ENCODE measurements at regions not wholly inside any gene's neighbourhood (a gene's known extent, or its start where the extent isn't known, plus 50 kb on each side); places are given as distances from the start of the nearest gene placed in this dataset.
"Not testable (repeated sequence)": the region's sequence is repeated elsewhere in the genome, so short reads cannot be mapped to it uniquely, and the experiment has no call there.

- H3K36me3 ChIP-seq (replicated peaks in 1 of 2; ENCODE audit: control insufficient read depth in 2 of 2, insufficient read depth in 2 of 2, low read length in 2 of 2); H4K91ac ChIP-seq (ENCODE audit: low read depth, low read length, poor library complexity); H3K23ac ChIP-seq (ENCODE audit: low read depth, low read length, poor library complexity); H3K9ac ChIP-seq (ENCODE audit: low read depth, low read length, poor library complexity); H2AK5ac ChIP-seq (ENCODE audit: low read depth, low read length); H3K27ac ChIP-seq (replicated peaks; ENCODE audit: low read length); H3K27me3 ChIP-seq (ENCODE audit: control insufficient read depth in 3 of 3, insufficient read depth in 3 of 3, low read depth in 1 of 3, low read length in 3 of 3); H2BK5ac ChIP-seq (ENCODE audit: low read length); H3K18ac ChIP-seq (ENCODE audit: low read length); H3K4me2 ChIP-seq (ENCODE audit: insufficient read depth, low read length, poor library complexity, severe bottlenecking); H2BK12ac ChIP-seq (ENCODE audit: low read length); H3K4me3 ChIP-seq (ENCODE audit: low read length in 2 of 2); H3K4ac ChIP-seq (ENCODE audit: low read length); H2AFZ ChIP-seq (ENCODE audit: low read length); H3K14ac ChIP-seq (ENCODE audit: low read length); H3K79me1 ChIP-seq (ENCODE audit: low read depth, low read length); H2BK15ac ChIP-seq (ENCODE audit: low read length); H2BK120ac ChIP-seq (ENCODE audit: low read depth, low read length); H3K9me3 ChIP-seq (replicated peaks in 1 of 2; ENCODE audit: control insufficient read depth in 2 of 2, insufficient read depth in 1 of 2, low read depth in 1 of 2, low read length in 2 of 2); DNase-seq (ENCODE audit: low spot score); H4K8ac ChIP-seq (ENCODE audit: low read depth, low read length); H3K4me1 ChIP-seq (ENCODE audit: control insufficient read depth in 2 of 2, insufficient read depth in 1 of 2, low read depth in 1 of 2, low read length in 2 of 2): not testable (repeated sequence)
- WGBS, 2 donors (ENCODE audit: extremely low coverage in 2 of 2, insufficient read length in 2 of 2, insufficient replicate concordance in 1 of 2) = no CpG with 5 or more reads among the region's 3 CpGs
Measured at GRCh38 chr2:4115435-4115834, 412.1 kb downstream of the DCDC2C start.

GRCh38 chr2:4122726-4123125, 419.4 kb downstream of the DCDC2C start:
- Histone ChIP-seq H3K4me2 (ENCODE audit: insufficient read depth, low read length, poor library complexity, severe bottlenecking) (no peak overlapping the region), H3K23ac (ENCODE audit: low read depth, low read length, poor library complexity) (no peak overlapping the region), H4K91ac (ENCODE audit: low read depth, low read length, poor library complexity) (no peak overlapping the region), H2BK12ac (ENCODE audit: low read length) (no peak overlapping the region), H3K79me1 (ENCODE audit: low read depth, low read length) (no peaks in the 10 kb centered on the region), H3K27me3 (ENCODE audit: control insufficient read depth in 3 of 3, insufficient read depth in 3 of 3, low read depth in 1 of 3, low read length in 3 of 3) (no peaks in the 10 kb centered on the region), H3K27ac (replicated peaks; ENCODE audit: low read length) (no peak overlapping the region), H3K9ac (ENCODE audit: low read depth, low read length, poor library complexity) (no peak overlapping the region), H3K18ac (ENCODE audit: low read length) (no peak overlapping the region), H3K4me3 (ENCODE audit: low read length in 2 of 2) (no peak overlapping the region), H4K8ac (ENCODE audit: low read depth, low read length) (no peak overlapping the region), H3K4ac (ENCODE audit: low read length) (no peak overlapping the region), H3K14ac (ENCODE audit: low read length) (no peak overlapping the region), H2AK5ac (ENCODE audit: low read depth, low read length) (no peak overlapping the region), H2BK5ac (ENCODE audit: low read length) (no peak overlapping the region), H3K9me3 (replicated peaks in 1 of 2; ENCODE audit: control insufficient read depth in 2 of 2, insufficient read depth in 1 of 2, low read depth in 1 of 2, low read length in 2 of 2) (no peaks in the 10 kb centered on the region), H3K4me1 (ENCODE audit: control insufficient read depth in 2 of 2, insufficient read depth in 1 of 2, low read depth in 1 of 2, low read length in 2 of 2) (no peaks in the 10 kb centered on the region), H2BK15ac (ENCODE audit: low read length) (no peak overlapping the region), H2BK120ac (ENCODE audit: low read depth, low read length) (no peak overlapping the region), H2AFZ (ENCODE audit: low read length) (no peak overlapping the region), H3K36me3 (replicated peaks in 1 of 2; ENCODE audit: control insufficient read depth in 2 of 2, insufficient read depth in 2 of 2, low read length in 2 of 2) (no peaks in the 10 kb centered on the region)
- DNase-seq (ENCODE audit: low spot score) = no peak
- WGBS, 2 donors (ENCODE audit: extremely low coverage in 2 of 2, insufficient read length in 2 of 2, insufficient replicate concordance in 1 of 2) = no CpG with 5 or more reads among the region's 1 CpG

- Histone ChIP-seq H3K9me3 (replicated peaks in 1 of 2; ENCODE audit: control insufficient read depth in 2 of 2, insufficient read depth in 1 of 2, low read depth in 1 of 2, low read length in 2 of 2) (peaks cover 0 to 4% of the 10 kb centered on the region in 2 donors), H2AFZ (ENCODE audit: low read length) (no peak overlapping the region), H4K91ac (ENCODE audit: low read depth, low read length, poor library complexity) (no peak overlapping the region), H3K4me1 (ENCODE audit: control insufficient read depth in 2 of 2, insufficient read depth in 1 of 2, low read depth in 1 of 2, low read length in 2 of 2) (no peaks in the 10 kb centered on the region), H2BK15ac (ENCODE audit: low read length) (no peak overlapping the region), H3K79me1 (ENCODE audit: low read depth, low read length) (no peaks in the 10 kb centered on the region), H3K27me3 (ENCODE audit: control insufficient read depth in 3 of 3, insufficient read depth in 3 of 3, low read depth in 1 of 3, low read length in 3 of 3) (no peaks in the 10 kb centered on the region), H3K4me3 (ENCODE audit: low read length in 2 of 2) (no peak overlapping the region), H3K23ac (ENCODE audit: low read depth, low read length, poor library complexity) (no peak overlapping the region), H3K14ac (ENCODE audit: low read length) (no peak overlapping the region), H3K36me3 (replicated peaks in 1 of 2; ENCODE audit: control insufficient read depth in 2 of 2, insufficient read depth in 2 of 2, low read length in 2 of 2) (no peaks in the 10 kb centered on the region), H2BK120ac (ENCODE audit: low read depth, low read length) (no peak overlapping the region), H3K27ac (replicated peaks; ENCODE audit: low read length) (no peak overlapping the region), H3K9ac (ENCODE audit: low read depth, low read length, poor library complexity) (no peak overlapping the region), H4K8ac (ENCODE audit: low read depth, low read length) (no peak overlapping the region), H3K18ac (ENCODE audit: low read length) (no peak overlapping the region), H2BK12ac (ENCODE audit: low read length) (no peak overlapping the region), H2BK5ac (ENCODE audit: low read length) (no peak overlapping the region), H2AK5ac (ENCODE audit: low read depth, low read length) (no peak overlapping the region), H3K4me2 (ENCODE audit: insufficient read depth, low read length, poor library complexity, severe bottlenecking) (no peak overlapping the region), H3K4ac (ENCODE audit: low read length) (no peak overlapping the region)
- DNase-seq (ENCODE audit: low spot score) = no peak
- WGBS, 2 donors (ENCODE audit: extremely low coverage in 2 of 2, insufficient read length in 2 of 2, insufficient replicate concordance in 1 of 2) = no CpG with 5 or more reads among the region's 1 CpG
Measured at GRCh38 chr2:4130651-4131050, 427.3 kb downstream of the DCDC2C start.

- no peak overlapping the region for H3K18ac ChIP-seq (ENCODE audit: low read length)
- H3K23ac ChIP-seq (ENCODE audit: low read depth, low read length, poor library complexity) = no peak overlapping the region
- no peak overlapping the region for H2BK12ac ChIP-seq (ENCODE audit: low read length)
- H2AK5ac ChIP-seq (ENCODE audit: low read depth, low read length) = no peak overlapping the region
- no peak overlapping the region for H2BK15ac ChIP-seq (ENCODE audit: low read length)
- no CpG with 5 or more reads among the region's 8 CpGs for WGBS, 2 donors (ENCODE audit: extremely low coverage in 2 of 2, insufficient read length in 2 of 2, insufficient replicate concordance in 1 of 2)
- H2AFZ ChIP-seq (ENCODE audit: low read length) = no peak overlapping the region
- peaks cover 0 to 4% of the 10 kb centered on the region in 2 donors for H3K9me3 ChIP-seq (replicated peaks in 1 of 2; ENCODE audit: control insufficient read depth in 2 of 2, insufficient read depth in 1 of 2, low read depth in 1 of 2, low read length in 2 of 2)
- H4K8ac ChIP-seq (ENCODE audit: low read depth, low read length) = no peak overlapping the region
- H2BK120ac ChIP-seq (ENCODE audit: low read depth, low read length) = no peak overlapping the region
- no peak overlapping the region for H3K4ac ChIP-seq (ENCODE audit: low read length)
- no peaks in the 10 kb centered on the region for H3K27me3 ChIP-seq (ENCODE audit: control insufficient read depth in 3 of 3, insufficient read depth in 3 of 3, low read depth in 1 of 3, low read length in 3 of 3)
- no peak overlapping the region for H3K14ac ChIP-seq (ENCODE audit: low read length)
- no peak overlapping the region for H3K27ac ChIP-seq (replicated peaks; ENCODE audit: low read length)
- no peaks in the 10 kb centered on the region for H3K36me3 ChIP-seq (replicated peaks in 1 of 2; ENCODE audit: control insufficient read depth in 2 of 2, insufficient read depth in 2 of 2, low read length in 2 of 2)
- no peak overlapping the region for H2BK5ac ChIP-seq (ENCODE audit: low read length)
- H3K4me1 ChIP-seq (ENCODE audit: control insufficient read depth in 2 of 2, insufficient read depth in 1 of 2, low read depth in 1 of 2, low read length in 2 of 2) = no peaks in the 10 kb centered on the region
- H4K91ac ChIP-seq (ENCODE audit: low read depth, low read length, poor library complexity) = no peak overlapping the region
- H3K79me1 ChIP-seq (ENCODE audit: low read depth, low read length) = no peaks in the 10 kb centered on the region
- no peak overlapping the region for H3K4me2 ChIP-seq (ENCODE audit: insufficient read depth, low read length, poor library complexity, severe bottlenecking)
- no peak for DNase-seq (ENCODE audit: low spot score)
- H3K4me3 ChIP-seq (ENCODE audit: low read length in 2 of 2) = no peak overlapping the region
- no peak overlapping the region for H3K9ac ChIP-seq (ENCODE audit: low read depth, low read length, poor library complexity)
Measured at GRCh38 chr2:4134551-4135550, 431.5 kb downstream of the DCDC2C start.
